Psoas muscle (tissue), 7 donors: ENCODE measurements at regions not wholly inside any gene's neighbourhood (a gene's known extent, or its start where the extent isn't known, plus 50 kb on each side); places are given as distances from the start of the nearest gene placed in this dataset.

Experiments used
- ATAC-seq, 4 donors: fragments of 200-7000 bp; cut with Tn5 transposase; one replicate each; pipeline ENCODE4 v1.9.1; 2020; ENCODE audit warnings: moderate library complexity in 3 of 4, mild to moderate bottlenecking in 2 of 4
- DNase-seq, 2 donors: peaks; one replicate each; pipeline ENCODE4 v3.0.0-alpha.2; 2020
- H3K27ac ChIP-seq: fragments of 200-600 bp; one replicate; pipeline ENCODE4 v1.8.0; 2022
- H3K27me3 ChIP-seq, 3 donors: fragments of 200-600 bp in 1 of 3; one replicate each; pipeline versions ENCODE4 v1.6.1 to v1.8.0; 2013 to 2022; ENCODE audit warnings: low read length in 2 of 3, mild to moderate bottlenecking in 2 of 3, moderate library complexity in 1 of 3; ENCODE audit not compliant: insufficient read depth in 3 of 3
- H3K36me3 ChIP-seq, 2 donors: fragments of 200-600 bp in 1 of 2; one replicate each; pipeline versions ENCODE4 v1.6.1 to v1.8.0; 2013 to 2022; ENCODE audit warnings: low read depth in 1 of 2, mild to moderate bottlenecking in 1 of 2, moderate library complexity in 1 of 2; ENCODE audit not compliant: insufficient read depth in 1 of 2
- H3K4me1 ChIP-seq: fragments of 200-600 bp; one replicate; pipeline ENCODE4 v1.8.0; 2022
- H3K4me3 ChIP-seq: fragments of 200-600 bp; one replicate; pipeline ENCODE4 v1.8.0; 2022; ENCODE audit warnings: mild to moderate bottlenecking
- H3K9me3 ChIP-seq: fragments of 200-600 bp; one replicate; pipeline ENCODE4 v1.8.0; 2022
- CTCF ChIP-seq: fragments of 200-600 bp; IDR thresholded peaks from one replicate; pipeline ENCODE4 v1.8.0; 2022; ENCODE audit warnings: antibody characterized with exemption
- WGBS, 3 donors: extraction: QIAGEN DNeasy Blood & Tissue Kit; methylation state at CpG; one replicate each; pipeline versions ENCODE4 v1.1.6 to v1.1.7; 2013; 5-methylcytosine and 5-hydroxymethylcytosine counted together
- intact Hi-C, 2 donors: fragments of 100-400 bp; cut with DNase I; formaldehyde crosslinking; loops; one replicate each; pipeline versions ENCODE4 v1.11.0 to v1.14.2; 2022
- donor health status: healthy with polysubstance abuse.
- donor health status: DM: no; HTN: no; CAD: no; lungs with moderate emphysema.
- donor health status: Bipolar disorder and iron deficiency.
- donor health status: healthy.
- donor health status: DM: yes; HTN: yes; CAD: no.
- donor health status: DM: no; HTN: no; CAD: no.
- donor health status: DM: yes; HTN: yes; CAD: no.

GRCh38 chr13:107851670-107852069, 363.7 kb downstream of the LIG4 start:
- 70 to 75% (median 71%) methylated on average over 3 of the region's 3 CpGs for WGBS, 3 donors
- intact Hi-C loops, result no loop called here

GRCh38 chr13:107847406-107847805, 367.9 kb downstream of the LIG4 start:
- Histone ChIP-seq H3K9me3 (no peaks in the 10 kb centered on the region), H3K36me3 (no peaks in the 10 kb centered on the region), H3K4me1 (no peaks in the 10 kb centered on the region), H3K4me3 (no peak overlapping the region), H3K27ac (no peak overlapping the region), H3K27me3 (no peaks in the 10 kb centered on the region)
- ATAC-seq, result no peak
- TF ChIP-seq CTCF, result no peak
- 19 to 23% (median 21%) methylated on average over 5 of the region's 5 CpGs for WGBS, 3 donors
- intact Hi-C loops, result no loop called here
- DNase-seq, result no peak

More at GRCh38 chr13:107851670-107852069, 363.7 kb downstream of the LIG4 start:
- no peaks in the 10 kb centered on the region for H3K9me3 ChIP-seq
- no peak overlapping the region for H3K4me3 ChIP-seq
- DNase-seq, result no peak
- ATAC-seq, result no peak
- H3K4me1 ChIP-seq, result no peaks in the 10 kb centered on the region
- H3K27me3 ChIP-seq, result no peaks in the 10 kb centered on the region
- H3K27ac ChIP-seq, result no peak overlapping the region
- no peaks in the 10 kb centered on the region for H3K36me3 ChIP-seq
- TF ChIP-seq CTCF, result no peak

GRCh38 chr13:107846642-107847041, 368.7 kb downstream of the LIG4 start:
- no peak for TF ChIP-seq CTCF
- ATAC-seq, result no peak
- 44 to 78% (median 58%) methylated on average over 1 of the region's 1 CpG for WGBS, 3 donors

GRCh38 chr13:107845911-107846310, 369.4 kb downstream of the LIG4 start:
- no peak for TF ChIP-seq CTCF
- Histone ChIP-seq H3K27ac (no peak overlapping the region), H3K36me3 (no peaks in the 10 kb centered on the region), H3K4me1 (no peaks in the 10 kb centered on the region), H3K9me3 (no peaks in the 10 kb centered on the region), H3K4me3 (no peak overlapping the region), H3K27me3 (no peaks in the 10 kb centered on the region)
- DNase-seq (no peak), ATAC-seq (no peak)
- WGBS, 3 donors, result 74 to 79% (median 75%) methylated on average over 3 of the region's 3 CpGs
- intact Hi-C loops, result no loop called here

More at GRCh38 chr13:107846642-107847041, 368.7 kb downstream of the LIG4 start:
- DNase-seq, result no peak
- H3K27me3 ChIP-seq, result no peaks in the 10 kb centered on the region
- intact Hi-C loops, result no loop called here
- H3K27ac ChIP-seq, result no peak overlapping the region
- no peak overlapping the region for H3K4me3 ChIP-seq
- no peaks in the 10 kb centered on the region for H3K9me3 ChIP-seq
- H3K36me3 ChIP-seq, result no peaks in the 10 kb centered on the region
- no peaks in the 10 kb centered on the region for H3K4me1 ChIP-seq

GRCh38 chr13:107843681-107844080, 371.7 kb downstream of the LIG4 start:
- WGBS, 3 donors, result 63 to 80% (median 74%) methylated on average over 3 of the region's 3 CpGs

More at GRCh38 chr13:107843681-107844080, 371.7 kb downstream of the LIG4 start:
- DNase-seq, result no peak
- no peak for ATAC-seq
- no peak for TF ChIP-seq CTCF
- no peak overlapping the region for H3K4me3 ChIP-seq
- no peak overlapping the region for H3K27ac ChIP-seq
- H3K9me3 ChIP-seq, result no peaks in the 10 kb centered on the region
- intact Hi-C loops, result no loop called here
- no peaks in the 10 kb centered on the region for H3K4me1 ChIP-seq
- H3K36me3 ChIP-seq, result no peaks in the 10 kb centered on the region
- H3K27me3 ChIP-seq, result no peaks in the 10 kb centered on the region
